ENCODE measurements at regions not wholly inside any gene's neighbourhood (a gene's known extent, or its start where the extent isn't known, plus 50 kb on each side); places are given as distances from the start of the nearest gene placed in this dataset.

GRCh38 chr9:71286146-71286545 lies 164.7 kb upstream of the TRPM3 start:
- no peak for TF ChIP-seq YY1 (IDR thresholded peaks at IDR 0.05; ENCODE audit: low read depth)
- no peak for TF ChIP-seq NFIC (IDR thresholded peaks at IDR 0.05)

- no peak for TF ChIP-seq CEBPB (IDR thresholded peaks at IDR 0.05)
- no peak for TF ChIP-seq TAF1 (IDR thresholded peaks at IDR 0.05; ENCODE audit: low read depth)
- no peak for TF ChIP-seq FOXM1 (IDR thresholded peaks at IDR 0.05; ENCODE audit: borderline replicate concordance, low read depth)
- TF ChIP-seq RAD21 (IDR thresholded peaks at IDR 0.05; ENCODE audit: low read depth), result peak; percentile 82
- no peak for TF ChIP-seq YY1 (IDR thresholded peaks at IDR 0.05; ENCODE audit: low read depth)
- no peak for TF ChIP-seq EGR1 (IDR thresholded peaks at IDR 0.05)
Observed at GRCh38 chr9:71285191-71285656, 163.8 kb upstream of the TRPM3 start.

GRCh38 chr9:71279151-71279739 lies 157.8 kb upstream of the TRPM3 start:
- TF ChIP-seq ZBTB7A (IDR thresholded peaks at IDR 0.05; ENCODE audit: low read depth), result no peak
- no peak for TF ChIP-seq CREB1 (IDR thresholded peaks at IDR 0.05; ENCODE audit: low read depth)
- no peak for TF ChIP-seq EP300 (IDR thresholded peaks at IDR 0.05; ENCODE audit: borderline replicate concordance)
- no peak for TF ChIP-seq RAD21 (IDR thresholded peaks at IDR 0.05; ENCODE audit: low read depth)
- TF ChIP-seq, protein P1, sequence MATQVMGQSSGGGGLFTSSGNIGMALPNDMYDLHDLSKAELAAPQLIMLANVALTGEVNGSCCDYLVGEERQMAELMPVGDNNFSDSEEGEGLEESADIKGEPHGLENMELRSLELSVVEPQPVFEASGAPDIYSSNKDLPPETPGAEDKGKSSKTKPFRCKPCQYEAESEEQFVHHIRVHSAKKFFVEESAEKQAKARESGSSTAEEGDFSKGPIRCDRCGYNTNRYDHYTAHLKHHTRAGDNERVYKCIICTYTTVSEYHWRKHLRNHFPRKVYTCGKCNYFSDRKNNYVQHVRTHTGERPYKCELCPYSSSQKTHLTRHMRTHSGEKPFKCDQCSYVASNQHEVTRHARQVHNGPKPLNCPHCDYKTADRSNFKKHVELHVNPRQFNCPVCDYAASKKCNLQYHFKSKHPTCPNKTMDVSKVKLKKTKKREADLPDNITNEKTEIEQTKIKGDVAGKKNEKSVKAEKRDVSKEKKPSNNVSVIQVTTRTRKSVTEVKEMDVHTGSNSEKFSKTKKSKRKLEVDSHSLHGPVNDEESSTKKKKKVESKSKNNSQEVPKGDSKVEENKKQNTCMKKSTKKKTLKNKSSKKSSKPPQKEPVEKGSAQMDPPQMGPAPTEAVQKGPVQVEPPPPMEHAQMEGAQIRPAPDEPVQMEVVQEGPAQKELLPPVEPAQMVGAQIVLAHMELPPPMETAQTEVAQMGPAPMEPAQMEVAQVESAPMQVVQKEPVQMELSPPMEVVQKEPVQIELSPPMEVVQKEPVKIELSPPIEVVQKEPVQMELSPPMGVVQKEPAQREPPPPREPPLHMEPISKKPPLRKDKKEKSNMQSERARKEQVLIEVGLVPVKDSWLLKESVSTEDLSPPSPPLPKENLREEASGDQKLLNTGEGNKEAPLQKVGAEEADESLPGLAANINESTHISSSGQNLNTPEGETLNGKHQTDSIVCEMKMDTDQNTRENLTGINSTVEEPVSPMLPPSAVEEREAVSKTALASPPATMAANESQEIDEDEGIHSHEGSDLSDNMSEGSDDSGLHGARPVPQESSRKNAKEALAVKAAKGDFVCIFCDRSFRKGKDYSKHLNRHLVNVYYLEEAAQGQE (IDR thresholded peaks at IDR 0.05; ENCODE audit: low read depth), result no peak
- no peak for TF ChIP-seq EGR1 (IDR thresholded peaks at IDR 0.05)
- no peak for TF ChIP-seq MAX (IDR thresholded peaks at IDR 0.05)
- TF ChIP-seq TCF12 (IDR thresholded peaks at IDR 0.05; ENCODE audit: low read depth), result no peak
- no peak for TF ChIP-seq USF1 (IDR thresholded peaks at IDR 0.05)
- no peak for TF ChIP-seq YY1 (IDR thresholded peaks at IDR 0.05; ENCODE audit: low read depth)
- no peak for TF ChIP-seq TAF1 (IDR thresholded peaks at IDR 0.05; ENCODE audit: low read depth)
- no peak for TF ChIP-seq CEBPB (IDR thresholded peaks at IDR 0.05)
- no peak for TF ChIP-seq TEAD4 (IDR thresholded peaks at IDR 0.05)
- TF ChIP-seq NFIC (IDR thresholded peaks at IDR 0.05), result no peak
- TF ChIP-seq FOXM1 (IDR thresholded peaks at IDR 0.05; ENCODE audit: borderline replicate concordance, low read depth), result no peak

- TF ChIP-seq, protein P1 (IDR thresholded peaks at IDR 0.05; ENCODE audit: low read depth), result no peak
- TF ChIP-seq EGR1 (IDR thresholded peaks at IDR 0.05), result no peak
- no peak for TF ChIP-seq TAF1 (IDR thresholded peaks at IDR 0.05; ENCODE audit: low read depth)
- no peak for TF ChIP-seq TEAD4 (IDR thresholded peaks at IDR 0.05)
- TF ChIP-seq CREB1 (IDR thresholded peaks at IDR 0.05; ENCODE audit: low read depth), result no peak
- no peak for TF ChIP-seq NFIC (IDR thresholded peaks at IDR 0.05)
- no peak for TF ChIP-seq USF1 (IDR thresholded peaks at IDR 0.05)
- TF ChIP-seq CEBPB (IDR thresholded peaks at IDR 0.05), result no peak
- no peak for TF ChIP-seq MAX (IDR thresholded peaks at IDR 0.05)
- no peak for TF ChIP-seq YY1 (IDR thresholded peaks at IDR 0.05; ENCODE audit: low read depth)
- no peak for TF ChIP-seq RAD21 (IDR thresholded peaks at IDR 0.05; ENCODE audit: low read depth)
- TF ChIP-seq EP300 (IDR thresholded peaks at IDR 0.05; ENCODE audit: borderline replicate concordance), result no peak
- no peak for TF ChIP-seq ZBTB7A (IDR thresholded peaks at IDR 0.05; ENCODE audit: low read depth)
- TF ChIP-seq FOXM1 (IDR thresholded peaks at IDR 0.05; ENCODE audit: borderline replicate concordance, low read depth), result no peak
- no peak for TF ChIP-seq TCF12 (IDR thresholded peaks at IDR 0.05; ENCODE audit: low read depth)
Observed at GRCh38 chr9:71273613-71274012, 152.2 kb upstream of the TRPM3 start.

- TF ChIP-seq CREB1 (IDR thresholded peaks at IDR 0.05; ENCODE audit: low read depth), result no peak
Observed at GRCh38 chr9:71271602-71272001, 150.2 kb upstream of the TRPM3 start.

DNA sequence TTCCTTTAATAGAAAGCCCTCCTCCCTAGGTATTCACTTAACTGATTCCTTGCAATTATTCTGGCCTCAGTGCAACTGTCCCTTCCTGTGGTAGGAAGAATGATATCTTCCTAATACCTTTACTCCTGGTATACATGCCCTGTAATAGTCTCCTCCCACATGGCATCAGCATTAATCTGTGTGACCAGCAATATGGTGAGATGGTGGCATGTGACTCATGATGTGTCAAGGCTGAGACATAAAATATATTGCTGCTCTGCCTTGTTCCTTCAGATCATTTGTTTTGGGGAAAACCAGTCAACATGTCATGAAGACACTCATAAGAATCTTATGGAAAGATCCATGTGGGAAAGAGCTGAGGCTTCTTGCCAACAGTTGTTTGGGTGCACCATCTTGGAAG lies 149.1 kb upstream of the TRPM3 start:
- TF ChIP-seq CEBPB (IDR thresholded peaks at IDR 0.05) (no peak), RAD21 (IDR thresholded peaks at IDR 0.05; ENCODE audit: low read depth) (no peak), CREB1 (IDR thresholded peaks at IDR 0.05; ENCODE audit: low read depth) (no peak), USF1 (IDR thresholded peaks at IDR 0.05) (no peak), EP300 (IDR thresholded peaks at IDR 0.05; ENCODE audit: borderline replicate concordance) (no peak), ZBTB7A (IDR thresholded peaks at IDR 0.05; ENCODE audit: low read depth) (no peak), TCF12 (IDR thresholded peaks at IDR 0.05; ENCODE audit: low read depth) (no peak), FOXM1 (IDR thresholded peaks at IDR 0.05; ENCODE audit: borderline replicate concordance, low read depth) (no peak), TAF1 (IDR thresholded peaks at IDR 0.05; ENCODE audit: low read depth) (no peak), YY1 (IDR thresholded peaks at IDR 0.05; ENCODE audit: low read depth) (no peak), MAX (IDR thresholded peaks at IDR 0.05) (no peak), NFIC (IDR thresholded peaks at IDR 0.05) (no peak)
- TF ChIP-seq, protein P1 (IDR thresholded peaks at IDR 0.05; ENCODE audit: low read depth), result no peak

Data from Ishikawa (cell line).